ENCODE measurements at regions not wholly inside any gene's neighbourhood (a gene's known extent, or its start where the extent isn't known, plus 50 kb on each side); places are given as distances from the start of the nearest gene placed in this dataset.

GRCh38 chr18:10231220-10231619 is 223.2 kb upstream of the APCDD1 start:
- DNase-seq, result no peak

DNA sequence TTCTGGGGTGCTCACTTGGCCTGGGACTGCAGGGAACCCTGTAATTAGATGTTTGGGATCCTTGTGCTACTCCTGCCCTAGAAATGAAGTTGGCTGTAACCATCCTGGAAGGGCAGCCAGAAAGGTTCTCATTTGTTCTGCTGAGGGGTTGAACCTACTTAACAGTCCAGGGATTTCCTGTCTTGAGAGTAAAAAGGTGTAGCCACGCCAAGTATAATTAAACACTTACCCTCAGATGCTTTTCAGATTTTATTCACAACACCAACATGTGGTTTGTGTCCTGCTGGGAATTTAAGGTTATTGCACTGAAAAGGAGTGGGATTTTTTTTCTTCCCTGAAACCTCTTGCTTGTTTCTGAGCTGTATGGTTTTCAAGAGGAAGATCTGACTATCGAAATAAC is 222.4 kb upstream of the APCDD1 start:
- DNase-seq, result no peak

DNA sequence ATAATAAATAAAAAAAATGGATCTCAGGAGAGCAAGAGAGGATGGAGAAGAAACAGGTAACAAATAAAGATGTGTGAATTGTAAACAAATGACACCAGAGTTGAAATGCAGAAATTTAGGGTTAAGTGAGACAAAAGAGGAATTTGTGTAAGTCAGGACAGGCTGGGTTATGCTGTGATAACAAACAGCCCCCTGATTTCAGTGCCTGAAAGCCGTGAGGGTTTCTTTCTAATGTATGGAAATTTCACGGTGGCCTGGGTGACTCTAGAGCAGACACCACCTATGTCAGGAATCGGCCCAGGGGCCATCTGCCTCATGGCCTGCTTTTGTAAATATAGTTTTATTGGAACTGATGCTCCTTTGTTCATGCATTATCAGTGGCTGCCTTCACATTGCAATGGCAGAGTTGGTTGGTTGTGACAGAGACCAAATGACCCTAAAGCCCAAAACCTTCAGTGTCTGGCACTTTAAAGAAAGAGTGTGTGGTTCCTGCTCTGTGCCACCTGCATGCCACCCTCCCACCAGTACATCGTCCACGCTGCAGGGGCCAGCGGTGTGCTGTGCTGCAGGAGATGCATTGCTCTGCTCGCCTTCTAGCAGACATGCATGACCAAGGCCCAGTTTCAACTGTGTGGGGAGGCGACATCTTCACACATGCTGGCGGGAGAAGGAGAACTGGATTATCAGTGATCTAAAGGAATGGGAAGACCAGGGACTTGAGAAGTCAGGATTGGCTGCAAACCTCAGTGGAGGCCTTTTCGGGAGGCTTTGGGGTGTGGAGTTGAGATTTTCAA is 221.2 kb upstream of the APCDD1 start:
- no peak for DNase-seq

DNA sequence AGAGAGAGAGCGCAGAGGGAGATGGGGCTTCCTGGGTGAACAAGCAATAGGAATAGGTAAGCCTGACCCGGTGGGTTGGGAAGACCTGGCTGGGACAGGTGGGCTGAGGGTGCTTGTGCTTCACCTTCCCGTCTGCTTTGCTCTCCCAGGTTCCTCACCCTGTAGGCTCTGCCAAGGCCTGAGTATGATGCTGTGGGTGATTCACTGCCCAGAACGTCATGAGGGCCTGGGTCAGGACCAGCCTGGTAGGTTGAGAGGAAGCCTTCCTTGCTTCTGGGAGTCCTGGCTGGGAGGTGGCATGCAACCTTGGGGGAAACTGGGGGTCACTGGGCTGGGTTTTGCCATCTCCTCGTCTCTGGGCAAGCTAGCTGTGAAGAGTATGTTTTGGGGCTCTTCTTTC is 220.2 kb upstream of the APCDD1 start:
- no peak for DNase-seq

- no peak for DNase-seq
Measured at GRCh38 chr18:10234912-10235660, 219.3 kb upstream of the APCDD1 start.

DNA sequence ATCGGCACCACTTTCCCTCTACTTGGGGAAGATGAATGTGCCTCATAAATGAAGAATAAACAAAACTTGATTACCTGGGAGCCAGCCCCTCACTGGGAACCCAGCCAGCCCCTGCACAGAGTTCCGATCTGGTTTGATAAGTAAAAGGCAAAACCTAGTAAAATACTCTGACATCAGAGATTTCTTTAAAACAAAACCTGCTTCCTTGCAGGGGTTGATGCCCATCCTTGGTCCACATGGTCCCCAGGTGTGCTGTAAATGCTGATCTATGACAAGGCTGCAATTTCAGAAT is 218.8 kb upstream of the APCDD1 start:
- no peak for DNase-seq

DNA sequence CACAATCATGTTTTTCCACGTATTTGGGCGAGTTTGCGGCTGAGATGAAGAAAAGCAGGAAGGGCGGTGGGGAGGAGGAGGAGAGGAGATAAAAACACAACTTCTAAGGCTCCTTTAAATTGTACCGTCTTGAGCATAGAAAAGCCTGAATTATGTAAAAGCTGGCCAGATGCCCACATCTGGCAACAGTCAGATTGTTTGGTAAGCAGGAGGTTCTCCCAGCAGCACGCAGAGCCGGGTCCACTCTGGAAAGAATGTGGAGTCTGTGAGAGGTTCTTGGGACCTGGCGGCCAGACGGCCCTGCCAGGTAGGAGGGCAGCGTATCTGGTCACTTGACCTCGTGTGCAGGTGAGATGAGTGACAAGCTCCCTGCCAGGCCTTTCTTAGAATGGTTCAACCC is 215.3 kb upstream of the APCDD1 start:
- no peak for DNase-seq

DNA sequence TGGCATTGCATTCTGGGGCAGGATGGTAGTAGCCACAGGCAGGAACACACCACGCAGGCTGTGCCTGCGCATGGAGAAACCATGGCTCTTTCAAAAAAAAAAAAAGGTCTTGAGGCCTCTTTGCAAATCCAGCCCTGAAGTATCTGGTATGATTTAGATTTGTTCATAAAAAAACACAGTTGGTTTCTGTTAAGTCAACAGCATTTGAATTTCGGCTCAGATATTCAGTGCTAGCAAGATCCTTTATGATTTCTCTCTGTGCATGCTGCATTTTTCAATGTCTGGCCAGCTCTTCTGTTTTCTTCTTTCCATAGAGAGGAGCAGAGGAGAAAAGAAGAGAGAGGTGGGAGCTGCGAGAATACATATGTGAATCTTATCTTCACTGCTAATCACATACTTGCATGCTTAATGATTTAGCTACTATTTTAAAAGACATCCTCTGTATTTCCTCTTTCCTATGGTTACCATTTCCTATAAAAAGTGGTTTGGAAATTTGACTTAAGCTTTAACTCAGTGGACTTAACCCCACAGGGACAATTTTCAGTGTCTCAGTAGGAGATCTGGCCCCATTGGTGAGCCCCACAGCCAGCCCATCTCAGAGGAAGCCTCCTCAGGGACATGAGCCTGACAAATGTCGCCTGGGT is 214.3 kb upstream of the APCDD1 start:
- no peak for DNase-seq

DNA sequence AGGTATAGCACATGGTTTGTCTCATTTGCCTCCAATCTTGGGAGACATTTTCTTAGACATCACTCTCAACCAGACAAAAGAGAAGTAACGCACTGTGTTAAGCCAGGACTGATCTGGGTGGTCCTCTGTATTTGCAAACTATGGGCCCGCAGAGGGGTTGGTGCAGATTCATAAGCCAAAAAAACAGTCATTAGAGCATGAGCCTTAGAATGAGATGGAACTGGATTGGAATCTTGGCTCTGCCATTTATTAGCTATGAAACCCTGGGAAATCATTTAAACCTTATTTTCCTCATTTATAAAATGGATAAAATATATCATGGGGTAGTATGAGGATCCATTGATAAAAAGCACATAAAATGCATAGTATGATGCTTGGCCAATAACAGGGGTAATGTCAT is 213.5 kb upstream of the APCDD1 start:
- no peak for DNase-seq

DNA sequence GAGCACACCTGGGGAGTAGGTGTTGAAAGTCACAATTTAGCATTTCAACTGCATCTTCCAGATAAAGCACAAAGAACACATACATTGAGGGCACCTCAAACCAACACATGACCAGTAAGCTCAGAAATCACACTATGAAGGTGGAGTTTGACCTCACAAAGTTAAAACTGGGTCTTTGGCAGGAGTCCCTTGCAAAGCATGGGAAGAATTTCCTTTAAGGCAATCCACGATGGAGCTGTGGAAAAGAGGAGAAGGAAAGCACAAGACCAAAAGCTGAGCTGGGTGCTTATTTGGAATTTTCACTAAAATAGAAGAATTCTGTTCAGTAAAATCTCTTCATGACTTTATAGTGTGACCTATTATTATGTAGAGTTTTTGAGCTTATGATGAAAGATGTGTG is 212.9 kb upstream of the APCDD1 start:
- no peak for DNase-seq

GRCh38 chr18:10242936-10243680 is 211.3 kb upstream of the APCDD1 start:
- DNase-seq, result no peak

GRCh38 chr18:10244341-10244740 is 210.1 kb upstream of the APCDD1 start:
- no peak for DNase-seq

- DNase-seq, result no peak
Measured at GRCh38 chr18:10245031-10245845, 209.2 kb upstream of the APCDD1 start.

DNA sequence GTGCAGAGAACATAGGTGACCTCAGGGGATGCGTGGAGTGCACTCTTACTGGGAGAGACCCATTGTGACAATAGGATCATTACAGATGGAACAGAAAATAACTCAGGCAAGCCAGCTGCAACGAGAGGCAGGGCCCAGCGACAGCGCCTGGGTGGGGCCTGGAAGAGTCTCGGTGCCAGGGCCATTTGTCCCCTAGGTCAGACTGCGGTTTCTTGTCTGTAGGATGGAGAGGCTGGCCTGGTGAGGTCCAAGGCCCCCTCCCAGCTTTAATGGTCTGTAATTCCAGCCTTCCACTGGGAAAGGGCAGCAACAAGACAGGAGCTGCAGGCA is 208.6 kb upstream of the APCDD1 start:
- no peak for DNase-seq

- DNase-seq, result no peak
Measured at GRCh38 chr18:10247021-10247741, 207.3 kb upstream of the APCDD1 start.

GRCh38 chr18:10247742-10248082 is 206.7 kb upstream of the APCDD1 start:
- no peak for DNase-seq

- no peak for DNase-seq
Measured at GRCh38 chr18:10248738-10249137, 205.7 kb upstream of the APCDD1 start.

- DNase-seq, result no peak
Measured at GRCh38 chr18:10249270-10249669, 205.2 kb upstream of the APCDD1 start.

- DNase-seq, result no peak
Measured at GRCh38 chr18:10249801-10250200, 204.6 kb upstream of the APCDD1 start.

GRCh38 chr18:10252494-10252893 is 201.9 kb upstream of the APCDD1 start:
- no peak for DNase-seq

GRCh38 chr18:10252952-10253705 is 201.3 kb upstream of the APCDD1 start:
- DNase-seq, result no peak

Measured in NCI-H2171 (cell line).